ENCODE measurements at regions not wholly inside any gene's neighbourhood (a gene's known extent, or its start where the extent isn't known, plus 50 kb on each side); places are given as distances from the start of the nearest gene placed in this dataset.

- peak; percentile 99 for DNase-seq (ENCODE audit: low read depth)
- H3K4me3 ChIP-seq (ENCODE audit: low read depth, low read length), result peak overlapping the region; percentile 3
- no peak for TF ChIP-seq CTCF (IDR thresholded peaks at IDR 0.05; ENCODE audit: insufficient read depth, low read depth, low read length)
Measured at GRCh38 chr2:160666154-160667060, 172.8 kb upstream of the RBMS1 start.

GRCh38 chr2:160667811-160668210 is 174.2 kb upstream of the RBMS1 start:
- no peak for DNase-seq (ENCODE audit: low read depth)
- H3K4me3 ChIP-seq (ENCODE audit: low read depth, low read length), result no peak overlapping the region
- no peak for TF ChIP-seq CTCF (IDR thresholded peaks at IDR 0.05; ENCODE audit: insufficient read depth, low read depth, low read length)

DNA sequence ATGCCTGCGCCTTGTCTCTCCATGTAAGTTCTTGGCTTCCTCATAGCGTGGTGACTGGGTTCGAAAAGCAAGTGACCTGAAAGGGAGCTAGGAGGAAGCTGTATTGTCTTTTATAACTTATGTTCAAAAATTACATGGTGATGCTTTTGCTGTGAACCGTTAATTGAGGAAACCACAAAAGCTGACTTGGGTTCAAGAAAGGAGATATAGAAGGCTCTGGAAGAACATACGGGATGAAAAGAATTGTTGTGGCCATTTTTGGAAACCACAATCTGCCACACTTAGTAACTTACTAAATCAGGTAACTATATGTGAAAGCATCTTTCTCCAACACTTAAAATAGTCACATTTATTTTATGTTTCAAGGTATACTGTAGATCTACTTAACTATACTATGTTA is 177.0 kb upstream of the RBMS1 start:
- no peak for TF ChIP-seq CTCF (IDR thresholded peaks at IDR 0.05; ENCODE audit: insufficient read depth, low read depth, low read length)
- no peak overlapping the region for H3K4me3 ChIP-seq (ENCODE audit: low read depth, low read length)
- DNase-seq (ENCODE audit: low read depth), result no peak

- TF ChIP-seq CTCF (IDR thresholded peaks at IDR 0.05; ENCODE audit: insufficient read depth, low read depth, low read length), result no peak
- no peak overlapping the region for H3K4me3 ChIP-seq (ENCODE audit: low read depth, low read length)
- no peak for DNase-seq (ENCODE audit: low read depth)
Measured at GRCh38 chr2:160672211-160672610, 178.6 kb upstream of the RBMS1 start.

DNA sequence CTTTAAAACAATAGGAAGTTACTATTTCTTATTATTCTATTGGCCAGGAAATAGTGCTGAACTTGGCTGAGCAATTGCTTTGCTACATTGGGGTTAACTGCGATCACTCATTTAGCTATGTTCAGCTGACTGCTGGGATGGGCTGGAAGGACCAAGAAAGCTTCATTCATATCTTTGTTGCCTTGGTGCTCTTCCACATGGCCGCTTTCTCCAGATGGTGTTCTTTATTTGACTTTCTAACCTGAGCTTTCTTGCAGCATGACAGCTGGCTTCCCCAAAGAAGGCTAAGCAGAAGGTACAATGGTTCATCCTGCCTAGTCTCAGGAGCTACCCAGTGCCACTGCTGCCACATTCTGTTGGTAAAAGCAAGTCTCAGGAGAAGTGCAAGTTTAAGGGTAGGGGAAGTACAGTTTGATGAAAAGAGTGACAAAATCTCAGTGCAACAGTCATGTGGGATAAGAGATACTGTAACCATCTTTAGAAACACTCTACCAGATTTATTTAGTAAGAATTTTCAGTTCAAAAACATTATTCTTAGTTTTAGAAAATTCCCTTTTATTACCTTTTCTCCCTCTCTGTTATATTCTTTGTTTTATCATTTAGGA is 180.6 kb upstream of the RBMS1 start:
- DNase-seq (ENCODE audit: low read depth), result no peak
- no peak for TF ChIP-seq CTCF (IDR thresholded peaks at IDR 0.05; ENCODE audit: insufficient read depth, low read depth, low read length)

DNA sequence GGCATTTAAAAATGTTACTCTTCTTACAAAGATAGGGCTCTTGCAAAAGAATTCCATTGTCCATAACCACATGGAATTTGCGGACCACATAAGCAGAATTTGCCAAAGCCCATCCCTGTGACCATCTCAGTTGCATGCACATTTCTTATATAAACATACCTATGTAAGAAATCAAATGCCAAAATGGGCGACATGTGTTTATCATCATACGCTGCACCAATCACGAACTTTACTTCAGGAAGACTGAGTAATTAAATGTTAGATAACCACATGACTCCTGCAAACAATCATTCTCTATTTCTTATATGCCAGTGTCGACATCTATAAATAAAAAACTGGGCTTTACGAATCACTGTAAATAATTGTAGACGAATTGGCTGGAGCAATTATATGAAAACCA is 186.1 kb upstream of the RBMS1 start:
- no peak overlapping the region for H3K4me3 ChIP-seq (ENCODE audit: low read depth, low read length)
- TF ChIP-seq CTCF (IDR thresholded peaks at IDR 0.05; ENCODE audit: insufficient read depth, low read depth, low read length), result no peak
- no peak for DNase-seq (ENCODE audit: low read depth)

More for the DNA sequence above, 180.6 kb upstream of the RBMS1 start:
- H3K4me3 ChIP-seq (ENCODE audit: low read depth, low read length), result no peak overlapping the region
